Heart left ventricle (tissue), 16 donors: ENCODE measurements at regions not wholly inside any gene's neighbourhood (a gene's known extent, or its start where the extent isn't known, plus 50 kb on each side); places are given as distances from the start of the nearest gene placed in this dataset.
"Not testable (repeated sequence)": the region's sequence is repeated elsewhere in the genome, so short reads cannot be mapped to it uniquely, and the experiment has no call there.

Experiments
- ATAC-seq, 4 donors: fragments of 200-7000 bp; cut with Tn5 transposase; one replicate each; pipeline ENCODE4 v1.9.1; 2020 to 2022; ENCODE audit warnings: moderate library complexity in 4 of 4, mild to moderate bottlenecking in 3 of 4, moderate number of reproducible peaks in 1 of 4
- DNase-seq, 5 donors: peaks; one replicate each; pipeline ENCODE4 v3.0.0-alpha.2; 2020
- H3K27ac ChIP-seq, 12 donors: fragments of 200-600 bp; sonication (generic) in 4 of 12; one replicate each; pipeline versions ENCODE4 v1.5.0 to v1.8.0; 2016 to 2022; ENCODE audit warnings: mild to moderate bottlenecking in 2 of 12
- H3K27me3 ChIP-seq, 9 donors: fragments of 200-600 bp; sonication (generic) in 2 of 9; one replicate each; pipeline versions ENCODE4 v1.5.1 to v1.8.0; 2016 to 2022; ENCODE audit warnings: mild to moderate bottlenecking in 3 of 9
- H3K36me3 ChIP-seq, 9 donors: fragments of 200-600 bp; sonication (generic) in 2 of 9; one replicate each; pipeline versions ENCODE4 v1.5.0 to v1.8.0; 2018 to 2022; ENCODE audit warnings: mild to moderate bottlenecking in 2 of 9
- H3K4me1 ChIP-seq, 12 donors: fragments of 200-600 bp; sonication (generic) in 4 of 12; one replicate each; pipeline versions ENCODE4 v1.5.0 to v1.8.0; 2016 to 2022; ENCODE audit warnings: mild to moderate bottlenecking in 3 of 12
- H3K4me3 ChIP-seq, 12 donors: fragments of 200-600 bp; sonication (generic) in 4 of 12; one replicate each; pipeline versions ENCODE4 v1.5.0 to v1.8.0; 2017 to 2022; ENCODE audit warnings: mild to moderate bottlenecking in 9 of 12, moderate library complexity in 4 of 12
- H3K9me3 ChIP-seq, 12 donors: fragments of 200-600 bp; sonication (generic) in 4 of 12; one replicate each; pipeline versions ENCODE4 v1.5.0 to v1.8.0; 2016 to 2022; ENCODE audit warnings: mild to moderate bottlenecking in 1 of 12
- CTCF ChIP-seq, 12 donors: fragments of 200-600 bp; sonication (generic) in 4 of 12; IDR thresholded peaks; one replicate each; pipeline versions ENCODE4 v1.5.0 to v1.8.0; 2018 to 2022; ENCODE audit warnings: antibody characterized with exemption in 12 of 12, mild to moderate bottlenecking in 5 of 12
- POLR2A ChIP-seq, 2 donors: fragments of 450-650 bp; IDR thresholded peaks; one replicate each; pipeline ENCODE4 v1.6.1; 2017; ENCODE audit warnings: antibody characterized with exemption in 2 of 2, mild to moderate bottlenecking in 2 of 2, moderate library complexity in 2 of 2
- WGBS, 4 donors: extraction: QIAGEN DNeasy Blood & Tissue Kit in 2 of 4; methylation state at CpG; one replicate each; pipeline versions ENCODE4 v1.1.5 to v1.1.7; 2013 to 2018; 5-methylcytosine and 5-hydroxymethylcytosine counted together
- intact Hi-C, 10 donors: fragments of 100-400 bp; cut with DNase I; formaldehyde crosslinking; loops; one replicate each; pipeline versions ENCODE4 v1.11.1 to v1.14.2; 2022
- donor health status: ischemic (EF 13 %, LVEDD 7.1; RV severe dilation, severe dysfunction).
- donor health status: healthy with polysubstance abuse.
- donor health status: DM: no; HTN: yes; CAD: no.
- donor health status: DM: no; HTN: no; CAD: no.
- donor health status: ischemic (EF 25% LVEDD 6.9; RV normal size, moderate dysfunction).
- donor health status: ischemic (EF 25% LVEDD 5.7; RV mildly dilated, moderate dysfunction).
- donor health status: healthy.
- donor health status: DM: yes; HTN: yes; CAD: no.
- donor health status: ischemic (EF 35%, LVEDD 5.7; RV mildly dilated, moderate dysfunction).
- donor health status: nonischemic (EF 11% LVEDD 7.7; RV severe dilation, severe dysfunction).
- donor health status: DM: yes; HTN: yes; CAD: no.
- donor health status: PGD.
- donor health status: ischemic (EF 29% LVEDD 5.4; RV normal size, mild dysfunction).
- donor health status: nonischemic (EF 23%, LVEDD 6.1; RV moderate dilation, normal function).

- H3K4me1 ChIP-seq, result peaks cover 0 to 32% (median 0%) of the 10 kb centered on the region in 12 donors
These were observed 57.7 kb downstream of the PTPRS start for GRCh38 chr19:5282901-5283300.

GRCh38 chr19:5281588-5281987 is 59.0 kb downstream of the PTPRS start:
- 39 to 63% (median 50%) methylated on average over 8 of the region's 8 CpGs for WGBS, 4 donors
- intact Hi-C loops, result no loop called here
- peaks cover 0 to 33% (median 0%) of the 10 kb centered on the region in 12 donors for H3K4me1 ChIP-seq
- no peaks in the 10 kb centered on the region for H3K27me3 ChIP-seq
- peak overlapping the region in 10 of 12 donors; percentile 8 to 81 (median 46) for H3K27ac ChIP-seq
- TF ChIP-seq CTCF (IDR thresholded peaks at IDR 0.05), result no peak
- TF ChIP-seq POLR2A (IDR thresholded peaks at IDR 0.05), result no peak
- peak; percentile 59 to 87 (median 68) for DNase-seq
- peak; percentile 76 to 94 (median 86) for ATAC-seq
- peaks cover 0 to 31% (median 15%) of the 10 kb centered on the region in 9 donors for H3K36me3 ChIP-seq
- H3K9me3 ChIP-seq, result no peaks in the 10 kb centered on the region
- no peak overlapping the region for H3K4me3 ChIP-seq

More at GRCh38 chr19:5282901-5283300, 57.7 kb downstream of the PTPRS start:
- ATAC-seq, result peak in 3 of 4 donors; percentile 5 to 44 (median 31)
- Histone ChIP-seq H3K9me3 (no peaks in the 10 kb centered on the region), H3K27me3 (no peaks in the 10 kb centered on the region), H3K36me3 (peaks cover 0 to 31% (median 15%) of the 10 kb centered on the region in 9 donors), H3K27ac (peak overlapping the region in 9 of 12 donors; percentile 0 to 81 (median 52)), H3K4me3 (no peak overlapping the region)
- intact Hi-C loops, result no loop called here
- TF ChIP-seq CTCF (IDR thresholded peaks at IDR 0.05) (no peak), POLR2A (IDR thresholded peaks at IDR 0.05) (no peak)
- peak in 2 of 5 donors; percentile 38 to 65 for DNase-seq
- 66 to 75% (median 70%) methylated on average over 9 of the region's 9 CpGs for WGBS, 4 donors

GRCh38 chr19:5275668-5276067 is 64.9 kb downstream of the PTPRS start:
- H3K9me3 ChIP-seq, H3K27me3 ChIP-seq, H3K4me1 ChIP-seq, H3K27ac ChIP-seq, H3K4me3 ChIP-seq, DNase-seq, ATAC-seq, intact Hi-C loops: not testable (repeated sequence)
- peaks cover 0 to 42% (median 18%) of the 10 kb centered on the region in 9 donors for H3K36me3 ChIP-seq
- 95 to 97% (median 96%) methylated on average over 4 of the region's 4 CpGs for WGBS, 4 donors

GRCh38 chr19:5273782-5274181 is 66.8 kb downstream of the PTPRS start:
- Histone ChIP-seq H3K4me1 (peaks cover 0 to 5% (median 0%) of the 10 kb centered on the region in 12 donors), H3K9me3 (no peaks in the 10 kb centered on the region), H3K27me3 (no peaks in the 10 kb centered on the region), H3K36me3 (peaks cover 0 to 42% (median 18%) of the 10 kb centered on the region in 9 donors), H3K27ac (no peak overlapping the region), H3K4me3 (no peak overlapping the region)
- no peak for TF ChIP-seq POLR2A (IDR thresholded peaks at IDR 0.05)
- no peak for TF ChIP-seq CTCF (IDR thresholded peaks at IDR 0.05)
- ATAC-seq, result no peak
- intact Hi-C loops, result no loop called here
- WGBS, 4 donors, result 92 to 96% (median 95%) methylated on average over 6 to 7 of the region's 7 CpGs
- DNase-seq, result no peak

GRCh38 chr19:5271145-5271544 is 69.5 kb downstream of the PTPRS start:
- no peak for ATAC-seq
- 78 to 84% (median 83%) methylated on average over 10 of the region's 10 CpGs for WGBS, 4 donors
- Histone ChIP-seq H3K4me1 (no peaks in the 10 kb centered on the region), H3K27me3 (no peaks in the 10 kb centered on the region), H3K9me3 (no peaks in the 10 kb centered on the region), H3K27ac (no peak overlapping the region), H3K36me3 (peaks cover 0 to 41% (median 18%) of the 10 kb centered on the region in 9 donors), H3K4me3 (no peak overlapping the region)
- intact Hi-C loops, result no loop called here
- DNase-seq, result no peak
- TF ChIP-seq POLR2A (IDR thresholded peaks at IDR 0.05), result no peak
- peak in 1 of 12 donors; percentile 23 for TF ChIP-seq CTCF (IDR thresholded peaks at IDR 0.05)
